Activated gamma-delta T cell treated with anti-CD3 and anti-CD28 coated beads, Interleukin-2, amount 50 U/mL, for 16 hours (primary cell): ENCODE measurements at regions not wholly inside any gene's neighbourhood (a gene's known extent, or its start where the extent isn't known, plus 50 kb on each side); places are given as distances from the start of the nearest gene placed in this dataset.
"Not testable (repeated sequence)": the region's sequence is repeated elsewhere in the genome, so short reads cannot be mapped to it uniquely, and the experiment has no call there.

Experiments used
- DNase-seq: peaks from one replicate; pipeline ENCODE4 v3.0.0-alpha.2; 2020; ENCODE audit warnings: low read depth

DNA sequence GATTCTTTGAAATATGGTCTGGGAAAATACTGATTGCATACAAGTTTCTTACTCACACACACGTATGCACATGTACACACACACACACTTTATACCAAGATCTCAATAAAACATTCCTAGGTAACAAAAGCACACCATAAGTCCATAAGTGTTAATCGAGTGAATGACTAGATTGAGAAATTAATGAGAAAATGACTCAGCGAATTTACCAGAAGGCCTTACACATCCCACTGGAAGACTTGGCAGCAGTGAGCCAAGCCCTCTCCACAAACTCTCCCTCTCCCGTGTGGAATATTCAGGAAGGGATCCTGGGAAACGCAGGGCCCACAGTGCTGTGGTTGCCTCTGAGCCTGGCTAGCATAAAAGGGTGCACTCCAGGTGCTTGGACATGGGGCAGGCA is 227.2 kb downstream of the LY86 start:
- DNase-seq, result no peak

DNA sequence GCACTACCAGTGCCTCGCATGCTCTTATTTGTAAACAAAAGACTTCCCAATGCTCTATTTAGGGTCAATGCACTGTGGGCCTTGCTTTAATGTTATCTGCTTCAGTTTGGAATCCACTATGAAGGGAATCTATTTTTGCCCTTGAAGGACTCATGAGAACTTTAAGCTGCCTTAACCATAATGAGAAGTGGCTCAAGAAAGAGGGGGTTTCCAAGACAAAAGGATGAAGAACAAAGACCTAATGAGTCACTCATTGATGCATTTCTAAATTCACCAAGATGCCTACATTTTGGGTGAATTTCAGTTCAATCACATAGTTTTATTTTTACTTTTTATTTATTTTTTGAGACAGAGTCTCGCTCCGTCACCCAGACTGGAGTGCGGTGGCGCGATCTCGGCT is 228.2 kb downstream of the LY86 start:
- DNase-seq, result no peak

DNA sequence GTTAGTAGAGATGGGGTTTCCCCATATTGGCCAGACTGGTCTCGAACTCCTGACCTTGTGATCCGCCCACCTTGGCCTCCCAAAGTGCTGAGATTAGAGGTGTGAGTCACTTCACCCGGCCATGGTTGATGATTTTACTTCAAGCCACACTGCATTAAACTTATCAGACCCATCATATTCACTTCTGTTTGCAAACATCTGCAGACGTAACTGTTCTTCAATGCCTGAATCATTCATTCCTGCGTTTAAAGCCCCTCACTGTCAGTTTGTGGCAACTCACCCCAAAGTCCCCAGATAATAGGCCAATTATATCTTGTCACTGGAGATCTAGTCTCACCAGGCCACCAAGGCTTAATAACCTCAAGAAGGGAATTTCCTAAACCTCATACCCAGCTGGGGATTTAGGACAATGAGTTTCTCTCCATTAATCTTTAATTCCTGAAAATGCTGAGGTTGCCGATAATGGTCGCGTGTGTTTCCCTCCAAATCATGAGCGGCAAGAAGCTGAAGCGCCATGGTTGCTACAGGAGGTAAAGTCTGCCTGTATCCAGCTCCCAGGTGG is 229.6 kb downstream of the LY86 start:
- no peak for DNase-seq

DNA sequence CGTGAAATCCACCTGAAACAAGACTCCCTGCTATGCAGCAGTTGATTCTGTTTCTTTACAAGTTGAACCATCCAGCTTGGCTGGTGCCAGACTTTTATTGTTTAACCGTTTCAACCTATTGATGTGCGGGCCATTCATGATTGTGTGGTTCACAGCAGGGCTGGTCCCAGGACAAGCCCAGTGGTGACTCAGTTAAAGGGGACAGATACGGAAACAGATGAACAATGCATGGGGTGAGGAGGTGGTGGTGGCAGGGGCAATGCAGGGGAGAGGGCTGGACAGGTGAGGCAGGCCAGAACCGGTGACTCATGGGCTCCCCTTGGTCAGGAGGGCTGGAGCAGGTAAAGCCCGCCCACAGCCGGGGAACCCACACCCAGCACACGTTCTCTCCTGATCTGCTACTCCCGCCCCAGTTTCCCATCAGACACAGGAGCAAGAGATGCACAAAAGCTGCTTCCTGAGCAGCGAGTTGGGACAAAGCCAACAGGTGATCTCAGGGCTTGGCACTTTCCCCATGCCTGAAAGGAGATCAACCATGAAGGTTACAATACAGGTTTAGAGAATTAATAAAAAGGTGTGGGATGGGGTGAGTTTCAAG is 232.2 kb downstream of the LY86 start:
- DNase-seq, result no peak

DNA sequence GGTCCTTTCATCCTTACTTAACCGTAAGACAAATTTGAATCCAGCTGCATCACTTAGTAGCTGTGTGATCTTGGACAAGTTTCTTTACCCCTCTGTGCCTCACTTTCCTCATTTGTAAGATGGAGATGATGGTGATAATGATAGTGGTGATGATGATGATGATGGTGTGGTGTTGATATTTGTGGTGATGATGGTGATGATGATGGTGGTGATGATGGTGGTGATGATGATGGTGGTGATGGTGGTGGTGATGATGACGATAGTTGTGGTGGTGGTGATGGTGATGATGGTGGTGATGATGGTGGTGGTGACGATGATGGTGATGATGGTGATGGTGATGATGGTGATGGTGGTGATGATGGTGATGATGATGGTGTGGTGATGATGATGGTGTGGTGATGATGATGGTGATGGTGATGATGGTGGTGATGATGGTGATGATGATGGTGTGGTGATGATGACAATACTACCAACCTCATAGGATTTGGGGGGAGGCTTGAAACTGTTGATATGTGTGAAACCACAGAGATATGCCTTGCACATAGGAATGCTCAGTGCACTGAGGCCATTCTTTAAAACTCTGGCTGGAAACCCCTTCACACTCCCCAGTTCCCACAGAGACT is 233.2 kb downstream of the LY86 start:
- DNase-seq, result no peak

DNA sequence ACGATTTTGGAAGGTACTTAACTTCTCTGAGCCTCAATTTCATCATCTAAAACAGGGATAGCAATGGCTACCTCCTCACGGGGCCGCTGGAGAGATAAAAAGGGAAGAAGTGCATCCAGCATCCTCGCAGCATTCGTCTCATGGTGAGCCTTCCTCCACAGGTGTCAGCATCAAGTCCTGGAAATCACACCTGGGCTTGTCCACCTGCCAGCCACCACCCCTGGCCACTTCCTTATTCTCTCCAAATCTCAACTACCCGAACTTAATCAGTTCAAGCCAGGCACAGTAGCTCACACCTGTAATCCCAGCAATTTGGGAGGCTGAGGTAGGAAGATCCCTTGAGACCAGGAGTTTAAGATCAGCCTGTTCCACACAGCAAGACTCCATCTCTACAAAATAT is 234.5 kb downstream of the LY86 start:
- no peak for DNase-seq

DNA sequence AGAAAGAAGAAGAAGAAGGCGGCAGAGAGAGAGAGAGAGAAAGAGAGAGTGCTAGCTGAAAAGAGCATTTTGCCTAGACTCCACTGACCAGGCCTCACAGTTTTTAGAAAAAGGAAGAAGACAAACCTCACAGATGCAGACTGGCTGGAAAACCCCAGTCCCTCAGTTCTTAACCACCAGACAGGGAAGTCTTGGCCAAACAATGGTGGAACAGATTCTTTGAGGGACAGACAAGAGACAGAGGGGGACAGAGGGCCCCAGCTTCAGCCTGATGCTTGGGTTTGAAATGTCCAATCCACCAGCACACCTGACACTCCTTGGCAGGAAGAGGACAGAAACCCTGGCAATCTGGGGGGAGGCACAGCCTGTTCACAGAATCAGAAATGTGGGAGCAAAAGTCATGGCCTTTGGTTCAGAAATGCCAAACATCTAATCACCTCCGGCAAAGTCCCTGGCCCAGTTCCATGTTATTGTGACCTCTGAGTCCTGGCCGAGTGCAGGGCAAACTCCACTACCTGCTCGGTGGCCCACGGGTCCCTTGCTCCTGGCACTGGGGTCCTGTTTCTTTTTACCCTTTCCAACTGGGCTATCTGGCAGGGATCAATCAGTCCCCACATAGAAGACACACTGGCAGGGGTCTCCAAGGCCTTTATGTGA is 235.2 kb downstream of the LY86 start:
- DNase-seq, result no peak

DNA sequence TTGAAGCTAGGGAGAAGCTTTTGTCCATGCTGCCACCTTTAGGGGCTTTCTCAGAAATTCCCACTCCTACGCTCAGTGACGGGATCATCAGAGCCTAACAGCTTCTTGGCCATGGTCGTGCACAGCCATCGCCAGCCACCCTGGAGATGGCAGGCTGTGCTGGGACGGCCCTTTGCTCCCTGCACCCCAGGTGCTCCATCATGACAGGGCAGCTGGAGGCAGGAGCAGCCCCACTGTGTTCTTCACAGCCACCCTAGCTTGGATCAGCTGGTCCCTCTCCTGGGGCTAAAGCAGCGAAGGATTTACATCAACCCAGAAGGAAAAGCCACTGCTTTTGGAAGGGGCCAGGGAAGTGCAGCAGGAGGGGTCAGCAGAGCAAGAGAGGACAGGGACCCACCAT is 235.9 kb downstream of the LY86 start:
- no peak for DNase-seq

DNA sequence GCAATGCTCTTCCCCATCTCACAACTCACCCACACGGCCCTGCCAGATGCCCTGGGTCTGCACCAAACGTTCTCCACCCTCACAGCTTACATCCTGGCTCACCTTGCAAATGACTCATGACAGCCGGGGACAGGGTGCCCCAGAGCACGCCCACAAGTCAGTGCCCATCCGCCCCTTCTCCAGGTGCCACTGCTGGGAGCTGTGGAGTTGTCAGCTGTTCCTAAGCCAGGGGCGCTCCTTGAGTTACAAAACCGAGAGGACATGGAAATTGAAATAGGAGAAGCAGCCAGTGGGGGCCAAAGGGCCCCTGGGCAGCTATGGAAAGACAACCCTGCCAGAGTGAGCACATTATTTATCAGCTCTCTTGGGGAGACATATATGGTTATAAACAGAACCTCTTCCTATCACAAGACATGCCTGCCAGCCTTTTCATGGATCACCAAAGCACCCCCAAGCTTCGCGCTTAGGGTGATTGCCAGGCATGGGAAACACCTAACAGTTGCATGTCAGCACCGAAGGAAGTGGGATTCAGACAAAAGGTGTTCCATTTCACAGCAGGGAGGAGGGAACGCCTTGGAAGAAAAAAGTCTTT is 236.8 kb downstream of the LY86 start:
- DNase-seq, result no peak

DNA sequence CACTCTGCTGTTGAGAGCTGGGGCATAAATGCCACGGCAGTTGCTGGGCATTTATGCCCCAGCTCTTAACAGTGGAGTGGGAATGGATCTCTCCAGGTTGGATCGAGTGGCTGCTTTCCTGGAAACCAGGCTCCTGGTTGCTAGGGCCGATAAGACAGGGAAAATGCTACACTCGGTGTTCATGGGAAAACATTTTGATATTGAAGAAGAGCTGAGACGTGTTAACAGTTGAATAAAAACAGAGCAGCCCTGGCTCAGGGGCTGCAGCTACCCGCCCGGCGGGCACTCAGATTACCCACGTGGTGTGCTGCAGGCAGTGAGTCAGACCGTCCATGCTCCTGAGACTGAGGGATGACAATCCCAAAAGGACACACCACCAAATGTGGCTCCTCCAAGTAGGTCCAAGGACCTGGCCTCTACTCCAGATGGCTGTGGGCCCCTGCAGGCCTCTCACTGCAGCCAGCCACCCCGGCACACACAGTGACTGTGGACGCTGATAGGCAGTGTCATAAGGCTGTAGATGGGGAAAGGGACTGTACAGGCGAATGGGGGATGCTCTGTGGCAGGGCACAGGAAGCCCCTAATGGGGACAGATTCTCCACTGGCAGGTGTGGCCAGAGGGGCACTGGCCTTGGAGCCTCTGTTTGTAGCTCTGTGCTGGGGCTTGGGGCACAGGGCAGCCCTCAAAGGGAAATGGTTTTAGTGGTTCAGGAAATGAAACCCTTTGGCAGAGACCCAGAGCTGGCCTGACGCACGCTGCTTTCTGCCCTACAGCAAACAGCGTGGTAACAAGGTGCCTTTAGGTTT is 237.8 kb downstream of the LY86 start:
- DNase-seq, result no peak

DNA sequence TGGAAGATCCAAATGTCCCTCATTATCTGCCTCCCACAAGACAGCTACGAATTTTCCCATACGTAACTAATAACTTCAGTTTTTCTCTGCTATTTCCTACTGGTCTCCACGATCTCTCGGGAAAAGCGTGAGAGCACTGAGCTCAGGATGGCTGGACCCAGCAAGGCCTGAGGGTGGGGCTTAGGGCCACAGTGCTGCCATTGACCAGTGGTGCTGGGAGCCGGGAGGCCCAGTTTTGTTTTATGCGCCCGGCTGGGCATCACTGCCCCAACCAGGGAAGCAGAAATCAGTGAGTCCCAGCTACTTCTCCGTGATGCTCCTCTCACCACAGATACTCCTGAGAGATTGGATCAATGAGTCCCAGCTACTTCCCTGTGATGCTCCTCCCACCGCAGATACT is 238.4 kb downstream of the LY86 start:
- no peak for DNase-seq

DNA sequence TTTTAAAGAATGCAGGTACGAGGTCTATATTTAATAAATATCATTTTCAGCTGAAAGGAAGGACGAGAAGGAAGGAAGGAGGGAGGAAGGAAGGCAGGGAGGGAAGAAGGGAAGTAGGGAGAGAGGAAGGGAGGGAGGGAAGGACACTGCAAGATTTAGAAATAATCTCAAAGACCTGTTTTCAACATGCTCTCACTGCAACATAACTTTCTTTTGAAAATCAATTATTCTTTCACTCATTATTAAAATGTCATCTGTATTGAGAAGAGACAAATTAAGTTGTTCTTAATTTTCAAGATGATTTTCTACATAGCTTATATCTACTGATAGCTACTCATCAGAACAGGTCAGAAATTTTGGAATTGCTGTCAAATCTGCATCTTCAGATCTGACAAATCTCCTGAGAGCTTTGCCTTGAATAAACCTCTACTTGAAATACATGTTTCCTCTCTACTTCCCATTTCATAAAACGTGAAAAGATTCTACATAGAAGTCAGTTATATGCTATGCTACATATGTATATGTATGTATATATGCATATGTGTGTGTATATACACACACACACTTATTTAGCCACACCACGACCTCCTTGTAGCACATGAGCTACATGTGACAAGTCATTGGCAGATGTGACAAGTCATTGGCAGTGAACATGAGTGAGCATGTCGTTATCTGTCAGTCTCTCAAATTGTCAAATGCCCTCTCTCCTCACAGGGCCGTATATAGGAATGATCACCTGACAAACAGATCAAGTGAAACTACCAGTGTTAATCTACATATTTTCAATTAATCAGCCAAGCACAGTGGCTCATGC is 241.6 kb downstream of the LY86 start:
- no peak for DNase-seq

DNA sequence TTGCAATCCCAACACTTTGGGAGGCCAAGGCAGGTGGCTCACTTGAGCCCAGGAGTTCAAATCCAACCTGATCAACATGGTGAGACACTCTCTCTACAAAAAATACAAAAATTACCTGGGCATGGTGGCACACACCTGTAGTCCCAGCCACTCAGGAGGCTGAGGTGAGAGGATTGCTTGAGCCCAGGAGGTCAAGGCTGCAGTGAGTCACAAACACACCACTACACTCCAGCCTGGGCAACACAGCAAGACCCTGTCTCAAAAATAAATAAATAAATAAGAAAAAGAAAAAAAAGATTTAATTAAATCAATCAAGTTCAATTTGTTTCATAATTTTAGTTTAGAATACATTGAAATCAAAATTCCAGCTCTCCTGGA is 242.2 kb downstream of the LY86 start:
- DNase-seq, result not testable (repeated sequence)

DNA sequence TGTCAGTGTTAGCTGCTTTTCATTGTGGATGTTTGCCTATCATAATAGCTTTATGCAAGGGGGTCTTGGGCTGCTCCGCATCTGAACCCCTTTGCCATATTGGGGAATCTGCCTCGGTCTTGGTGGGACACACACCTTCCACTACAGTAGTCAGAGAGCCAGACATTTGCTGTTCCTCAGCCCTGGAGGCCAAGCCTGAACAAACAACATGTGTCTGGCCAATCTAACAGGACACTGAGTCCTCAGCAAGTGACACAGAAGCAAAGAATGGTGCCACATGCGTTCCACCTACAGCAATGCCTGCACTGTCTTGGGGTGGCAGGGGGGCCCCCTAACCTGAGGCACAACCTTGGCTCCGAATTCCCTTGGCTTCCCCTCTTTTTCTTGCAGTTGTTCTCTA is 243.9 kb downstream of the LY86 start:
- DNase-seq, result no peak

DNA sequence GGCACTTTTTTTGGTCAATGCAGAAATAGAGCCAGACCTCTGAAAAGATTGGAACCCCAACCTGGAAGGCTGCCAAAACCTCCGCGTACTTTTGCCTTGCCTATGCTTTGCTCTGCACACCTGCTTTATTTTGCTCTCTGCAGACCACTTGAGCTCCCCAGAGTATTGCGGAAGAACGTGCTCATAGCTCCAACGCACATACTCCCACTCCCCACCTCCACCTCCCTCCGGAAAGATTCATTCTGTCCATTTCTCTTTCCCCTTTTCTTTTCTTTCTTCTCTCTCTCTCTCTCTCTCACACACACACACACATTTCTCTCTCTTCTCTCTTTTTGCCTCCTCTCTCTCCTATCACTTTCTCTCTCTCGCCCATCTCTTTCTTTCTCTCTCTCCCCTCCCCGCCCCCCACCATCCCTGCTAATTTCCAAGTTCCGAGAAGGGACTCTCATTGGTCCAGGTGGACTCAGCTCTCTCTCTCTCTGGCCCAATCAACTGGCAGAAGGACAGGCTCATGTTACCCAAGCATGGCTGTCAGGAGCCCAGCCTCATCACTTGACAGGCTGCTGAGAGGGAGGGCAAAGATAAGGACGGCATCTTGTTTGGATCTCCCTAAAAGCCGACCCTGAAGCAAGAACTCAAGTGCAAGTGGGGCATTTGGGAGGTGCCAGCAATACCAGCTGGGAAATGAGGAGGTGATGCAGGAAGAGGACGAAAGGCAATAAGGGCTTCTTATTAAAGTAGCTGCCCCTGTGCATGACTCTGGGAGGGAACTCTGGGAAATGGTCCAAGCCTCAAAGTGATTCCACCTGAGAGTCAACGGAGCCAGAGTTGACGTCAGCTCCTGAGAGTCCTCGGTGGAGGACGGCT is 246.1 kb downstream of the LY86 start:
- DNase-seq, result no peak

DNA sequence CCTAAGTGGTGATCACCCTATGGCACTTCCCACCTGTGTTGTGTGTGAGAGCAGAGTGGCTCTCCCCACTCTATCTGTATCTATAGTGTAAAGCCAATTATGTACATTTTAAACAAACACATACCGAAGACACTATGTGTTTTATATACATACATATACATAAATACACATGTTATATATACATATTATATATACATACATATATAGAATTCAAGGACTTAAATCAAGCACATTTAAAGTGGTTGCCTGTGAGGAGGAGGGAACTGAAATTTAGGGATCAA is 246.6 kb downstream of the LY86 start:
- DNase-seq, result no peak

DNA sequence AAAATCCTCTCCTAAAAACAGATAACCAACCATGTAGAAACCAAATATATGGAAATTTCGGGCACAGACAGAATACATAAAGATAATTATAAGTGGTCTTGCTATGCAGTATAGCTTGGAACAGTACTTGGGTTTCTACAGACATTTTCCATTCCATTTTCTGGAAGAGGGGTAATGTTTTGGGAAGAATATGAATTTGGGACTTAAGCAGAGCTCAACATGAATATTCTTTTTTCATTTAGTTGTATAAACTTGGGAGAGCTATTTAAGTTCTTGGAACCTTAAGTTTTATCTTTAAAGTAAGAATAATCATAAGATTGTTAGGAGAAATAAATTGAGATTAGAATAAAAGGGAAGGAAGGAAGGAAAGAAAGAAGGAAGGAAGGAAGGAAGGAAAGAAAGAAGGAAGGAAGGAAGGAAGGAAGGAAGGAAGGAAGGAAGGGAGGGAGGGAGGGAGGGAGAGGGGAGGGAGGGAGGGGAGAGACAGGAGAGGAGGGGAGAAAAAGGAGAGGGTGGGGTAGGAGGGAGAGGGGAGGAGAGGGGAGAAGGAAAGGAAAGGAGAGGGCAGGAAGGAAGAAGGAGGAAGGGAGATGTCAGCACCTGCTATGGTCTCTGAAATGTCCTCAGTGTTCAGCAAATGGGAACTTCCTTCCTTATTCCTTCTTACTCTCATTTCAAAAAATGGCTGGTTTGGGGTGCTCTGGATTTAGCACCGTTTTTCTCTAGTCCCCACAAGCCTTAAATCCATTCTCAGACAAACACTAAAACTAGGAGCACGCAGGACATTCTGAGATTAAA is 248.3 kb downstream of the LY86 start:
- no peak for DNase-seq

DNA sequence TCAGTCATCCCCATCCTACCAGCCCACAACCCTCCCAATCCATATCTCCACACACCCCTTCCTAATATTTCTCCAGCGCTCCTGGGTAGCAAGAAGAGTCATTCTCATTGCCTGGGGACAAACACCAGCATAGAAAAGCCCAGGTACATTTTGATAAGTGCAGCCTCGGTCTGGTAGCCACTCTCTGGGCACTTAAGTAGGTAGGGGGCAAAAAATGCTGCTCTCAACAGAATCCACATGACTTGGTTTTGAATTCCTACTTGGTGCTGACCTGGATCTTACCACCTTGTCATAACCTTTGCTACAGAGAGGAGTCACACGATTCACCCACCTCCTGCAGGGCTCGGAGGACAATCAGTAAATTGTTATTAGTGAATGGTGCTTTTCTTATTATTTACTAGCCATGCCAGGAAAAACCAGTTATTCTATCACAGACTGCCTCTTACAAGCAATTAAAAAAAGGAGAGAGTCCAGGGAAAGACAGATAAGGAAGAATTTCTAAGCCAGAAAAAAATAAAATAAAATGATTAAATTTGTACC is 249.1 kb downstream of the LY86 start:
- DNase-seq, result no peak

DNA sequence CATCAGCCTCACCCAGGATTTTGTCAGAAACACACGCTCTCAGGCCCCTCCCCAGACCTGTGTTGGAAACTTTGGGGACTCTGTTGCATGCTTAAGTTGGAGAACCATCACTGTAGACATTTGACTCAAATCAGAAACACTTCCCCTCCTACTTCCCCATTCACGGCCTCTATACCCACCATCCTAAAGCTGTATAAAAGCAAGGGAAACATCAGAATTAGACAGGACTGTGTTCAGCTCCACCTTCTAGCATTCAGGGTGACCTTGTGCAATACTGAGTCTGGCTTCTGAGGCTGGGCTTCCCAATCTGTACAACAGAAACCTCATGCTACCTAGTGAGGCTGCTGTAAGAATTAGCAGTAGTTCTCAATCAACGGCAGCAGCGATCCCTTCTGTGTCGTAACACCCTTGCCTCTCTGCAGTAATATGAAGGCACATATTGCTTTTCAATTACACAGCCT is 252.3 kb downstream of the LY86 start:
- DNase-seq, result no peak

DNA sequence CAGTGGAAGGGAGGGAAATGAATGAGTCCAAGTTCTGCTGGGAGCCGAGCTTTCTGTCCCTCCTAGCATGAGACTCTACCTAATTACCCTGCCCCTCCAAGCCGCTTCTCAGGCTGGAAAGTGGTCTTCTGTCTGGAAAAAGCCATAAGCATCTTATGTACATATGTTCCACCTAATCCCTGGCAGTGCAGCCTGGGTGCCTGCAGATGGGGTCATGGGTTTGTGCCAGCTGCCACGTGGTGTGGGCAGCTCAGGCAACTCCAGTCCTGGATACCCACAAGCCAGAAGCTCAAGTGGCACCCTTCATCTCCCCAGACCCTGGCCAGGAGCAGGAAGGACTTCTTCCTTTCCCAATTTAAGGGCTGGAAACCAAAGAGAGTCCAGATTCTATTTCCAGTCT is 253.1 kb downstream of the LY86 start:
- DNase-seq, result no peak
